ENCODE measurements at regions not wholly inside any gene's neighbourhood (a gene's known extent, or its start where the extent isn't known, plus 50 kb on each side); places are given as distances from the start of the nearest gene placed in this dataset.

GRCh38 chr2:6068429-6068828 lies 376.2 kb downstream of the SOX11 start:
- no peak for DNase-seq (ENCODE audit: low spot score)

- DNase-seq (ENCODE audit: low spot score): no peak
Observed at GRCh38 chr2:6069381-6069780, 377.2 kb downstream of the SOX11 start.

- no peak for DNase-seq (ENCODE audit: low spot score)
Observed at GRCh38 chr2:6071519-6071918, 379.3 kb downstream of the SOX11 start.

GRCh38 chr2:6072276-6072675 lies 380.1 kb downstream of the SOX11 start:
- no peak for DNase-seq (ENCODE audit: low spot score)

- no peak for DNase-seq (ENCODE audit: low spot score)
Observed at GRCh38 chr2:6072768-6073167, 380.6 kb downstream of the SOX11 start.

GRCh38 chr2:6073191-6074088 lies 381.3 kb downstream of the SOX11 start:
- no peak for DNase-seq (ENCODE audit: low spot score)

GRCh38 chr2:6074089-6074643 lies 382.0 kb downstream of the SOX11 start:
- DNase-seq (ENCODE audit: low spot score): no peak

GRCh38 chr2:6077585-6077984 lies 385.4 kb downstream of the SOX11 start:
- DNase-seq (ENCODE audit: low spot score): no peak

- no peak for DNase-seq (ENCODE audit: low spot score)
Observed at GRCh38 chr2:6078414-6078813, 386.2 kb downstream of the SOX11 start.

- DNase-seq (ENCODE audit: low spot score): no peak
Observed at GRCh38 chr2:6079405-6079804, 387.2 kb downstream of the SOX11 start.

GRCh38 chr2:6080932-6081753 lies 389.0 kb downstream of the SOX11 start:
- DNase-seq (ENCODE audit: low spot score): peak; percentile 2

GRCh38 chr2:6081955-6082624 lies 389.9 kb downstream of the SOX11 start:
- no peak for DNase-seq (ENCODE audit: low spot score)

- DNase-seq (ENCODE audit: low spot score): no peak
Observed at GRCh38 chr2:6082625-6083018, 390.4 kb downstream of the SOX11 start.

- no peak for DNase-seq (ENCODE audit: low spot score)
Observed at GRCh38 chr2:6083136-6083535, 391.0 kb downstream of the SOX11 start.

GRCh38 chr2:6089474-6089873 lies 397.3 kb downstream of the SOX11 start:
- DNase-seq (ENCODE audit: low spot score): no peak

GRCh38 chr2:6103372-6103771 lies 411.2 kb downstream of the SOX11 start:
- DNase-seq (ENCODE audit: low spot score): no peak

- no peak for DNase-seq (ENCODE audit: low spot score)
Observed at GRCh38 chr2:6103949-6104348, 411.8 kb downstream of the SOX11 start.

GRCh38 chr2:6107290-6107689 lies 415.1 kb downstream of the SOX11 start:
- no peak for DNase-seq (ENCODE audit: low spot score)

GRCh38 chr2:6109831-6110230 lies 417.6 kb downstream of the SOX11 start:
- DNase-seq (ENCODE audit: low spot score): no peak

GRCh38 chr2:6111781-6112261 lies 419.6 kb downstream of the SOX11 start:
- DNase-seq (ENCODE audit: low spot score): no peak

- no peak for DNase-seq (ENCODE audit: low spot score)
Observed at GRCh38 chr2:6113786-6114185, 421.6 kb downstream of the SOX11 start.

- DNase-seq (ENCODE audit: low spot score): no peak
Observed at GRCh38 chr2:6127718-6128117, 435.5 kb downstream of the SOX11 start.

Measured in LoVo (cell line).